GM19328 (cell line): ENCODE measurements at regions not wholly inside any gene's neighbourhood (a gene's known extent, or its start where the extent isn't known, plus 50 kb on each side); places are given as distances from the start of the nearest gene placed in this dataset.
"Not testable (repeated sequence)": the region's sequence is repeated elsewhere in the genome, so short reads cannot be mapped to it uniquely, and the experiment has no call there.

Source experiments
- ATAC-seq: cut with Tn5 transposase; IDR thresholded peaks from one replicate; pipeline ENCODE4 v1.9.1; 2021; ENCODE audit warnings: mild to moderate bottlenecking, moderate library complexity; ENCODE audit not compliant: unreplicated experiment

- no peak for ATAC-seq
These were observed 897.3 kb upstream of the DDX18 start for GRCh38 chr2:116917196-116917595.

DNA sequence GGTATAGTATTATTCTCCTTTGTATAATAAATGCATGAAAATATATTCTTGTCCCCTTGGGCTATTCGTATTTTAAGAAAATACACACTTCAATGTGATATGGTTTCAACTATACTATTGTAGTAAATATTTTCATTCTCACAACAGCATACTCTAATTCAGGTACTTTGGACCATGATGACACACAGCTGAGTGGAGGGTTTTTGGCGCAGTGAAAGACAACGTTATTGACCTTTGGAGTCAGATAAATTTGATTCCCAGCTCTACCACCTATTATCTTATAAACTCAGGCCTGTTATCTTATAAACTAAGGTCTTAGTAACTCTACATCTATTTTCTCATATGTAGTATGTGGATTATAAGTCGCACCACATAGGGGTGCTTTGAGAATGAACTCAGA is 895.9 kb upstream of the DDX18 start:
- no peak for ATAC-seq

GRCh38 chr2:116922414-116922813 is 892.1 kb upstream of the DDX18 start:
- no peak for ATAC-seq

- ATAC-seq, result no peak
These were observed 890.0 kb upstream of the DDX18 start for GRCh38 chr2:116924509-116924908.

DNA sequence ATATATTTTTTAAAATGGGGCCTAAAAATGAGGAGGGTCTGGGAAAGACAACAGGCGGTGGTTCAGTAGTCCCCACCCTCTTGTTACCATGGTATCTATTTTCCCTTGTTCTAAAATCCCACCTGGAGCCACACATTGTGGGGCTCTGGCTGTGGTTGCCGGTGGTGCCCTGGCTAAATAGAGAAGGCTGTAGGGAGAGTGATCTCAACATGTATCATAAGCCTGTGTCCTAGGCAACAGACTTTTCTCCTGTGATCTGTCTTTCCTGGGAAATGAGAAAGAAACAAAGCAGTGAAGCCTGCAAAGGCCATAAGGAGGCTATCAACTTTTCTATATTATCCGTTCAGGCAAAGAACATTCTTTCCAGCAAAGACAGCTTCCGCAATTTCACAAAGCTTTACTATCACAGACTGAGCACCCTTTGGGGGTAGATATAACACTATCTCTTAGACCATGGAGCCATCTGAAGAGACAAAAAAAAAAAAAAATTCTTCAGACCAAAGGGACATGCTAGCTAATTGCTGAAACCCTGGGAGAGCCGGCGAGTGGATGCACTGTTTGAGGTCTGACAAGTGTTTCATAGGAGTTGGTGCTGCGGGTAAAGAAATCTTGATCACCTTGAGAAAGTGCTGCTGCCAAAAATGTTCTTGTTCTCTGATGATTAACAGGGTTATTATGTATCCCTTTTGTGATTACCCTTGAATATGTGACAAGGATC is 879.2 kb upstream of the DDX18 start:
- ATAC-seq, result no peak

GRCh38 chr2:116948258-116948657 is 866.2 kb upstream of the DDX18 start:
- no peak for ATAC-seq

GRCh38 chr2:116949249-116949648 is 865.2 kb upstream of the DDX18 start:
- ATAC-seq, result no peak

GRCh38 chr2:116952254-116952653 is 862.2 kb upstream of the DDX18 start:
- ATAC-seq, result no peak

GRCh38 chr2:116955646-116956045 is 858.8 kb upstream of the DDX18 start:
- no peak for ATAC-seq

GRCh38 chr2:116975608-116976007 is 838.9 kb upstream of the DDX18 start:
- ATAC-seq, result no peak

DNA sequence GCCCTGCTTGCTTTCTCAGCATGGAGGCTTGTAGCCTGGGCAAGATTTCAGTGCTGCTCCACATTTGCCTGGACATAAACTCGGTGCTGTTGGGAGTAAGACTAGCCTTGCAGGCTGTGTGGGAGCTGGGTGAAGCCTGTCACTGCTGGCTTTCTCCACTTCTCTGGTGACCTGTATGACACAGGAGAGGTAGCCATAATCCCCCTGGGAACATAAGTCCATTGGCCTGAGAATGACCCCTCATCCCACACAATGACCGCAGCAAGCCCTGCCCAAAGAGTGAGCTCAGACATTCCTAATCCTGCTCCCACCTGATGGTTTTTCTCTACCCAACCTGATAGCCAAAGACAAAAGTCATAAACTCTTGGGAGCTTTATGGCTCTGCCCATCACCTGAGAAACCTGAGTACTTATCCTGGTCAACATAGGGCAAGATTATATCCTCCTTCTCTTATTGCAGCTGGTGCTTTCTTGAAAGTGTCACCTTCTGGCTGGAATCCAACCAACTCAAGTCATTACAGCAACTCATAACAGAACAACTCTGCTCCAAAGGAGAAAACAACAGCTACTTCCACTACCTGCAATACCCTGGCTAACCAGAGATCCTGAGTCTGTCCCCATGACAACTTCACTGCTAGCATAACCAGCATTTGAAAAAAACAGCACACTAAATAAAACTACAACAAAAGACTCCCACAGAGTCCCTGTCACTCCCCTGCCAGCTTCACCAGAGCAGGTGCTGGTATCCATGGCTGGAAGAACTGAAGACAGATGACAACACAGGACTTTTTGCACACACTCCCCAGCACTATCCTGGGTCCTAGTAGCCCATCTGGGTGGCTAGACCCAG is 834.4 kb upstream of the DDX18 start:
- no peak for ATAC-seq

DNA sequence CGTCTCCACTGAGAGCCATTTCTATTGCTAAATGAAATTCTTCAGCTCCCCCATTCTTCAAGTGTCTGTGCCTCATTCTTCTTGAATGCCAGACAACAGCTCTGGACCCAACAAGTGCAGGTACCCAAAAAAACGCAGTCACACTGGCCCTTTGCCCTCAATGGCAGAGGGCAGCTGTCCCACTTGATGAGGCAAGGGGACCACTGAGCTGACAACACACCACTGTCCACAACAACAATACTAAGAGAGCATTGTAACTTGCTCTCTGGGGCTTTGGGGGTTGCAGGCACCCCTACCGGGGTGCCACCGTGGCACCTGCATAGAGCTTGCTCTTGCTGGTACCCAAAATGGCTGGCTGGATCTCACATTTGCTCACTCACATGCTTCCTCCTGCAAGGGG is 827.0 kb upstream of the DDX18 start:
- no peak for ATAC-seq

- ATAC-seq, result no peak
These were observed 826.2 kb upstream of the DDX18 start for GRCh38 chr2:116988303-116988702.

DNA sequence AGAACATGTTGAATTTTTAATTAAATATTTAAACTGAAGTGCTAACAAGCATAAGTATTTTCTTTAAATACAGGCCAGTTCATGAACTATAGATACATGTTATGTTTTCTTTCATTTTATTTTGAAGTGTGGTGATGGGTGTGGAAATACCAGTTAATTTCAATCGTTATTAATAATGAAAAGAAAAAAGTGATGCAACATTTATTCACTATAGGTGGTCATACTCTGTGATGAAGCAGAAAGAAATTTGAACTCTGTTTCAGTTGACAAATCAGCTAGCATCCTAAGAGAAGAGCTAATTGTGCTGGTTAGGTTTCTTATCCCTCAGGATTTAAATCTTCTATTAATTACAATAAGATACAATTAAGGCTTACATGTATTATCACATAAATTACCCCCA is 795.1 kb upstream of the DDX18 start:
- ATAC-seq, result no peak

DNA sequence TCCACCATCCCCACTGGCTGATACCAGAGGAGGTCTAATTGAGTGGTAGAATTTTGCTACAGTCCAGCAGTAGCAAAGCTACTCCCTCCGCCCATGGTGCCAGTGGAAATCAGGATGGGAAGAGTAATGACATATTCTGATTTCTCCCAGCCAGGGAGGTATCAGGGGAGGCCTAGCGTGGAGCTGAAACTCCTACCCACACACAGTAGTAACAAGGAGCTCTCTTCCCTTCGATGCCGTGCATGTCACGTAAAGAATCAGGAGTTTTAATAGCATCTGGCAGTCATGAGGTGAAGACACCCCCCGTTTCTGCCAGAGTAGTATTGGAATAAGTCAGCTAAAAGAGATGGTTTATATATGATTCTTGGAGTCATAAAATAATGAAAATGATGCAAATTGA is 786.8 kb upstream of the DDX18 start:
- no peak for ATAC-seq

DNA sequence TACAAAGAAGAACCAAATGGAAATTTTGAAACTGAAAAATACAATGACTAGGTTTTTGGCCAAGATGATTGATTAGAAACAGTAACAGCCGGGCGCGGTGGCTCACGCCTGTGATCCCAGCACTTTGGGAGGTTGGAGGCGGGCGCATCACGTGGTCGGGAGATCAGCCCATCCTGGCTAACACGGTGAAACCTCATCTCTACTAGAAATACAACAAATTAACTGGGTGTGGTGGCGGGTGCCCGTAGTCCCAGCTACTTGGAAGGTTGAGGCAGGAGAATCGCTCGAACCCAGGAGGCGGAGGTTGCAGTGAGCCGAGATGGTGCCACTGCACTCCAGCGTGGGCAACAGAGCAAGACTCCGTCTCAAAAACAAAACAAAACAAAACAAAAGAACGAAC is 785.8 kb upstream of the DDX18 start:
- not testable (repeated sequence) for ATAC-seq

- no peak for ATAC-seq
These were observed 758.8 kb upstream of the DDX18 start for GRCh38 chr2:117055499-117056375.

DNA sequence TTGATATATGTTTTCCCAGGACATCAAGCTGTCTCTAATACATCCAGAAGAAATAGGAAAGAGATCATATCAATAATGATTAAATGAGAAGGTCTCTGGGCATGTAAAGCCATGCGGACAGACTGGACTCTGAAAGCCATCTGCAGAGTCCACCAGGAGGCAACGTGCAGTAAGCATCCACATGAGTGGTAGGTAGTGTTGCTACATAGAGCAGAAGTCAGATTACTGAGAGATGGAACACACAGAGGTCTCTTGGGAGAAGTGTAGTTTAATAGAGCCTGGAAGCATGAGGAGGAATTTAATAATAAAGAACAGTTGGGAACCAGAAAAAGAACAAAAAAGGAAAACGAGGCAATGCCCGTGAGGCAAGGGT is 758.1 kb upstream of the DDX18 start:
- ATAC-seq, result no peak

- ATAC-seq, result no peak
These were observed 757.5 kb upstream of the DDX18 start for GRCh38 chr2:117057016-117057415.

DNA sequence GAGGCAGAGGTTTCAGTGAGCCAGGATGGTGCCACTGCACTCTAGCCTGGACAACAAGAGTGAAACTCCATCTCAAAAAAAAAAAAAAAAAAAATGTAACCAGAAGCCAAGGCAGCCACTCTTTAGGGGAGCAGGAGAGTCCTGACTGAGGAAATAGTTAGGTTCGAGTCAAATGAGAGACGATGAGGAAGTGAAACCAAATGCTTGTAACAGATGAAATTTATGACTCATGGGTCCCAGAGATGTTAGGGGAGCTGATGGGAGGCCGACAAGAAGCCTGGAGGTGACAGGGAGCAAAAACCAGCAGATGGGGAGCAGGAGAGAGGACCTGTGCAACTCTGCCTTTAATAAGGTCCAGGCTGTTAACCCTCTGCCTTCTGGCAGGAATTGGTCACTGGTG is 756.1 kb upstream of the DDX18 start:
- no peak for ATAC-seq

DNA sequence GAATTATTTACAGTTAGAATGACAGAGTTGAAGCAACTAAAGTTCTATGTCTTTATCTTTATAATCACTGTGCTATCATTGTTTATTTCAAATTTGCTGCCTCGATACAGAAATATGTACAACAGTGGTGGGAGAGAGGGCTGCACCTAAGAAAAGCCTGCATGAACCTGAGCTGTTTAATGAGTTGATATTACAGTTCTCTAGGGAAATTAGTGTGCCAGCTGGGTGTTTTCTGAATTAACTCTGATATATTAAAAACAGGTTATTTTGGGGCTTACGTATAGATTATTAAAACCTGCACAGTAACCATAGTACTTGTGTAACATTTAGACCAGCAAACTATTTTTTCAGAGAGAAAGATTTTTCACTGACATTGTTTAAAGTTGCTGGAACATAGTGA is 750.5 kb upstream of the DDX18 start:
- no peak for ATAC-seq
